Inferior parietal cortex (tissue), 1 donor: ENCODE measurements at regions not wholly inside any gene's neighbourhood (a gene's known extent, or its start where the extent isn't known, plus 50 kb on each side); places are given as distances from the start of the nearest gene placed in this dataset.

Source experiments
- DNase-seq: peaks from one replicate; pipeline ENCODE4 v3.0.0-alpha.2; 2016; ENCODE audit errors: extremely low spot score

- DNase-seq = no peak
Measured at GRCh38 chr16:35497399-35497798, 2038.0 kb downstream of the TP53TG3F start.

GRCh38 chr16:35506018-35506897 is 2046.8 kb downstream of the TP53TG3F start:
- no peak for DNase-seq

GRCh38 chr16:35506898-35507194 is 2047.4 kb downstream of the TP53TG3F start:
- DNase-seq = no peak

- no peak for DNase-seq
Measured at GRCh38 chr16:35510701-35511100, 2051.3 kb downstream of the TP53TG3F start.

GRCh38 chr16:35516551-35516950 is 2057.1 kb downstream of the TP53TG3F start:
- DNase-seq = no peak

- no peak for DNase-seq
Measured at GRCh38 chr16:35516971-35517370, 2057.6 kb downstream of the TP53TG3F start.

GRCh38 chr16:35523991-35524390 is 2064.6 kb downstream of the TP53TG3F start:
- no peak for DNase-seq

- DNase-seq = no peak
Measured at GRCh38 chr16:35525979-35526590, 2066.7 kb downstream of the TP53TG3F start.

- no peak for DNase-seq
Measured at GRCh38 chr16:35532576-35532975, 2073.2 kb downstream of the TP53TG3F start.

DNA sequence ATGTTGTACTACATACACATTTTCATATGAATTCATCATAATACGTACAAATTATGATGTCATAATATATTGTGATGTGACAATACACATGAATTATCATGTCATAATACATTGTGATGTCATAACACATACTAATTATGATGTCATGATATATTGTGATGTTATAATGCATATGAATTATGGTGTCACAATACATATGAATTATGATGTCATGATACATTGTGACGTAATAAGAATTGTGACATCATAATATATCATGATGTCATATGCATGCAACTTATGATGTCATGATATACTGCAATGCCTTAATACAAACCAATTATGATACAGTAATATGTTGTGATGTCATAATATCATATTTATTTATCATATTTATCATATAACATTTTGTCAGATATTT is 2074.3 kb downstream of the TP53TG3F start:
- DNase-seq = no peak

- no peak for DNase-seq
Measured at GRCh38 chr16:35543486-35543885, 2084.1 kb downstream of the TP53TG3F start.

- DNase-seq = no peak
Measured at GRCh38 chr16:35552763-35553162, 2093.4 kb downstream of the TP53TG3F start.

DNA sequence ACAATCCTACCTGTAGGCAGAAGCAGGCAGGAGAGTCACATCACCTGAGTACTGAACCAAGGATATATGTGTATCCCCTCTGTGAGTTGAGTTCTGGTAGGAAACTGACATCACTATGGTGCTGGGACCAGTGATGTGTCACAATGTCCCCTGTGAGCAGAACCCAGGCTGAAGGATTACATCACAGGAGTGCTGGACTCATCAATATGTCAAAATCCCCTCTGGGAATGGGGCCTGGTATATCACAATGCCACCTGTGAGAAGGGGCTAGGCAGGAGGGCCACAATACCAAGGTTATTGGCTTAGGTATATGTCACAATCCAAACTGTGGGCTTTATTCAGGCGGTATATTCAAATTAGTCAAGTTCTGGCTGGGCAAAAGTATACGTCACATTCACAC is 2098.3 kb downstream of the TP53TG3F start:
- DNase-seq = no peak

DNA sequence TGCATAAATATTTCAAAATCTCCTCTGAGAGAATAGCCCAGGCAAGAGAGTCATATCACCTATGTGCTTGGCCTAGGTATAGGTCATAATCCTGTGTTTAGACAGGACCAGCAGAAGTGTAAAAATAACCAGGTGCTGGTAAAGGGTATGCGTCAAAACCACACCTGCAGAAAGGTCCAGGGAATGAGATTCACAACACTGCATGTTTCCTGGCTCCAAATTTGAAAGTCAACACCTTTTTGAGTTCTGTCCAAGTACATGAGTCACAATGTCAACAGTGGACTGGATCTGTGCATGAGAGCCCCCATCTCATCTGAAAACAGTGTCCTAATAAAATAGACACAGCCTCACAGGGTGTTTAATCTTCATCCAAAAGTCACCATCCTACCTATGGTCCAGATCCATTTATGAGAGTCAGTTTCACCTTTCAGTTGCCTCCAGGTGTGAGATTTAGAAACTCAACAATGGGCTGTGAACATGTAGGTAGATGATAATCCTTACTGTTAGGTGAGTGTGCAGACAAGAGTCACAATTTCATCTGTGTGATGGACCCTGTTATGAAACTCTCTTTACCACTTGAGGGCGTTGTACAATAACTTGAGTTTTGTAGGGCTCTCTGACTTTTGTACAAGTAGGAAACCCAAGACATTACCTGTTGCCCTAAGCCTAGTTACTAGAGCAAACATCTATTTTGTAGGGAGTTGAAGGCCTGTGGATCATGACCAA is 2100.7 kb downstream of the TP53TG3F start:
- no peak for DNase-seq

DNA sequence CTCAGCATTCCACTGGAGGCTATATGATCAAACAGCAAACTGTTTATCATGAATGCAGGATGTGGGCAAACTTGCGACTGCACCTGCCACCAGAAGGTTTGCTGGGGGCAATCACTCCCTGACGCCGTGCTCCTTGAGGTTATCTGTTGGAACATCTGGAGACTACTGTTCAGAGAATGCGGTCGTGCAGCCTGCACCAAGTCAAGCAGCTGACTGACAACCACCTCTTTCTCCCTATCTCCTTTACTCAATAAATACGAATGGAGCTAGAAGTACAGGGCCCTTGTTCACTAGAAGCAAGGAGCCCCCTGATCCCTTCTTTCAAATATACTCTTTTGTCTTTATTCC is 2101.2 kb downstream of the TP53TG3F start:
- DNase-seq = no peak

GRCh38 chr16:35561346-35561745 is 2101.9 kb downstream of the TP53TG3F start:
- no peak for DNase-seq

- DNase-seq = no peak
Measured at GRCh38 chr16:35562471-35562870, 2103.1 kb downstream of the TP53TG3F start.

- no peak for DNase-seq
Measured at GRCh38 chr16:35562919-35563318, 2103.5 kb downstream of the TP53TG3F start.

DNA sequence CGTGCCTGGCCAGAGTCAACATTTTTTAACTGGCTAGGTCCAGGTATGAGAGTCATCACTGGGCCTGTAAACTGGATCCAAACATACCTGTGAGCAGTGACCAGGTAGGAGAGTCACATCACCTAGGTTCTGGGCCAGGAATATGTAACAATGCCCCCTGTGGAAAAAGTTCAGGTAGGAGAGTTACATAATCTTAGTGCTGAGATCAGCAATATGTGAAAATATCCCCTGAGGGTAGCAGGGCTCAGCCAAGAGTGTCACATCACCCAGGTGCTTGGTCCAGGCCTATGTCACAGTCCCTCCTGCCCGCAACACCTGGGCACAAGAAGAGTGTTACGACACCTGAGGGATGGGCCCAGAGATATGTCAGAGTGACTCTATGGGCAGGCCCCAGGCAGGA is 2104.7 kb downstream of the TP53TG3F start:
- DNase-seq = no peak

DNA sequence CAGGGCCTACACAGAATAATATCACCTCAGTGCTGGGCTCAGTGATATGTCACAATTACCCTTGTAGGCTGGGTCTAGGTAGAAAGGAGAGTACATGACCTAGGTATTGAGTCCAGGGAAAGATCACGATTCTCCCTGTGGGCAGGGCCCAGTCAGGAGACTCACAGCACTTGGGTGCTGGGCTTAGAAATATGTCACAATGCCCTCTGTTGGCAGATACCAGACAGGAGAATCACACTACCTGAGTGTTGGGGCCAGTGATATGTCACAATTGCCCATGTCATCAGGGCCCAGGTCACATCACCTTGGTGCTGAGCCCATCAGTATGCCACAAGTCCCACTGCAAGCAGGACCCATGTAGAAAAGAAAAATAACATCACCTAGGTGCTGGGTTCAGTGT is 2105.5 kb downstream of the TP53TG3F start:
- no peak for DNase-seq

- no peak for DNase-seq
Measured at GRCh38 chr16:35565626-35566025, 2106.2 kb downstream of the TP53TG3F start.

DNA sequence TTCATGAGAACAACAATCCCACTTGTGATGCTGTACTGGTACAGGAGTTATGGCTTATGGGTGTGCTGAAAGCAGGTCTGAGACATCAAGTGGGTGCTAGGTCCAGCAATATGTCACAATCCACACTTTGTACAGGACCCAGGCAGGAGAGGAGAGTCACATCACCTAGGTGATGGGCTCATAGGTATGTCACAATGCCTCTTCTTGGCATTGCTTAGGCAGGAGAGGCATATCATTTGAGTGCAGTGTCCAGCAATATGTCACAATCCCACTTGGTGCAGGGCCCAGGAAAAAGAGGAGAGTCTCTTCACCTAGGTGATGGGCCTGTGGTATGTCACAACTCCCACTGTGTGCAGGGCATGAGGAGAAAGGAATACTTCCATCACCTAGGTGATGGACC is 2110.0 kb downstream of the TP53TG3F start:
- no peak for DNase-seq

GRCh38 chr16:35570946-35571345 is 2111.5 kb downstream of the TP53TG3F start:
- no peak for DNase-seq
